ENCODE measurements at regions not wholly inside any gene's neighbourhood (a gene's known extent, or its start where the extent isn't known, plus 50 kb on each side); places are given as distances from the start of the nearest gene placed in this dataset.

- TF ChIP-seq, protein P1, sequence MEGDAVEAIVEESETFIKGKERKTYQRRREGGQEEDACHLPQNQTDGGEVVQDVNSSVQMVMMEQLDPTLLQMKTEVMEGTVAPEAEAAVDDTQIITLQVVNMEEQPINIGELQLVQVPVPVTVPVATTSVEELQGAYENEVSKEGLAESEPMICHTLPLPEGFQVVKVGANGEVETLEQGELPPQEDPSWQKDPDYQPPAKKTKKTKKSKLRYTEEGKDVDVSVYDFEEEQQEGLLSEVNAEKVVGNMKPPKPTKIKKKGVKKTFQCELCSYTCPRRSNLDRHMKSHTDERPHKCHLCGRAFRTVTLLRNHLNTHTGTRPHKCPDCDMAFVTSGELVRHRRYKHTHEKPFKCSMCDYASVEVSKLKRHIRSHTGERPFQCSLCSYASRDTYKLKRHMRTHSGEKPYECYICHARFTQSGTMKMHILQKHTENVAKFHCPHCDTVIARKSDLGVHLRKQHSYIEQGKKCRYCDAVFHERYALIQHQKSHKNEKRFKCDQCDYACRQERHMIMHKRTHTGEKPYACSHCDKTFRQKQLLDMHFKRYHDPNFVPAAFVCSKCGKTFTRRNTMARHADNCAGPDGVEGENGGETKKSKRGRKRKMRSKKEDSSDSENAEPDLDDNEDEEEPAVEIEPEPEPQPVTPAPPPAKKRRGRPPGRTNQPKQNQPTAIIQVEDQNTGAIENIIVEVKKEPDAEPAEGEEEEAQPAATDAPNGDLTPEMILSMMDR (IDR thresholded peaks at IDR 0.05), result no peak
- TF ChIP-seq EZH2 (IDR thresholded peaks at IDR 0.05), result no peak
Measured at GRCh38 chr3:159913712-159914414, 74.8 kb upstream of the IL12A start.
